ENCODE measurements at regions not wholly inside any gene's neighbourhood (a gene's known extent, or its start where the extent isn't known, plus 50 kb on each side); places are given as distances from the start of the nearest gene placed in this dataset.
"Not testable (repeated sequence)": the region's sequence is repeated elsewhere in the genome, so short reads cannot be mapped to it uniquely, and the experiment has no call there.

- Histone ChIP-seq H3K4me3 (no peak overlapping the region), H3K9me3 (peaks cover 0 to 69% (median 11%) of the 10 kb centered on the region in 11 donors), H3K27ac (no peak overlapping the region), H3K36me3 (no peaks in the 10 kb centered on the region), H3K27me3 (no peaks in the 10 kb centered on the region), H3K4me1 (no peaks in the 10 kb centered on the region)
- intact Hi-C loops (cut with DNase I), result no loop called here
- 82% methylated on average over 5 of the region's 5 CpGs for WGBS, 2 donors
- TF ChIP-seq CTCF (IDR thresholded peaks at IDR 0.05), result no peak
- ATAC-seq (no peak), DNase-seq (no peak)
These were observed 871.3 kb downstream of the LRRIQ3 start for GRCh38 chr1:73326663-73327062.

- Histone ChIP-seq H3K27ac (no peak overlapping the region), H3K9me3 (peaks cover 0 to 13% (median 0%) of the 10 kb centered on the region in 11 donors), H3K27me3 (no peaks in the 10 kb centered on the region), H3K4me3 (no peak overlapping the region), H3K36me3 (no peaks in the 10 kb centered on the region), H3K4me1 (no peaks in the 10 kb centered on the region)
- intact Hi-C loops (cut with DNase I), result no loop called here
- no peak for DNase-seq
- WGBS, 2 donors, result 49% methylated on average over 4 of the region's 4 CpGs
- TF ChIP-seq CTCF (IDR thresholded peaks at IDR 0.05), result no peak
- ATAC-seq, result no peak
These were observed 887.1 kb downstream of the LRRIQ3 start for GRCh38 chr1:73310797-73311381.

DNA sequence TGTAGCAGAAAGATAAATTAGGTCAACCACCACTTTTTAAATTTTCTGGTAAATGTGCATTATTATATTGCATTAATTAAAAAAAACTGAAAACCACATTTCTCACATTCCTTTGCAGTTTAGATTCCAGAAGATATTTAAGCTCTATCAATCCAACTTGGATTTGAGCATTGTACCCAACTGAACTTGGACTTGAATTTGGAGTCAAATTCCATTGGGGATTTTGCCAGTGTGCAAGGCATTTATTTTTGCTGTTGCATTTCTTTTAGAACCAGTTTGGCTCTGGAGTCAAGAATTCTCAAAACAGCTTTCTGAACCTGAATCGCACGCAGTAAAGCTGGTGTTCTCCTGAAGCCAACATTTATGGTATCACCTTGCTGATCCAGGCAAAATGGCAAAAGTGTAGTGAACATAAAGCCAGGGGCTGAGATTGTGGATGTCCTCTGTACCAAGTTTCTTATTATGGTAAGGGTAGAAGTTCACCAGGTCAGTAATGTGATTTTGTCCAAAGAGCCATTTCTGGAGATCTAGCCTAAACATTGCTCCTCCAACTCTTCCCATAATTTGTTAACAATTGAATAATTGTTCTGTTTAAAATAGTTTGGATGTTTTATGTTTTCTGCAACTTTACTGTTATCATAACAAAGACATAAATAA, 890.9 kb downstream of the LRRIQ3 start:
- Histone ChIP-seq H3K9me3 (peaks cover 0 to 23% (median 0%) of the 10 kb centered on the region in 11 donors), H3K27me3 (no peaks in the 10 kb centered on the region), H3K4me3 (no peak overlapping the region), H3K36me3 (no peaks in the 10 kb centered on the region), H3K27ac (no peak overlapping the region), H3K4me1 (no peaks in the 10 kb centered on the region)
- WGBS, 2 donors, result 91 to 96% methylated on average over 2 of the region's 2 CpGs
- TF ChIP-seq CTCF (IDR thresholded peaks at IDR 0.05), result no peak
- ATAC-seq, result no peak
- intact Hi-C loops (cut with DNase I), result no loop called here
- no peak for DNase-seq

DNA sequence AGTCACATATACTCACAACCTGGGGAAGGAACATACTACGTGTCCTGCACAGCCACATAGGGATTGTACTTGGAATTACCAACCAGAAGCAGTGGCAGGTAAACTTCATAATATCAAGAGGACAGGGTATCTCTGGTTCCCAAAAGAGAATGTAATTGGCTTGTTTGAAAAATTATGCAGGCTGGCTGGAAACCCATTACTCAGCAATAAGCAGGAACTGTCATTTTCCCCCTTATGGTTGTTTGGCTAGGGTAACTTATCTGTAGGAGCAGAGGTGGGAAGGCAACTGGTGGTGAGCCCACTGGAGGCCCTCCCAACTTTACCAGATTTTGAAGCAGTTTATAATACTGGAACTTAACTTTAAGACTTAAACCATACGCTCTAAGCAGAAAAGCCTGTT, 924.1 kb downstream of the LRRIQ3 start:
- H3K4me3 ChIP-seq, result no peak overlapping the region
- DNase-seq, result no peak
- ATAC-seq, result no peak
- no peak for TF ChIP-seq CTCF (IDR thresholded peaks at IDR 0.05)
- peaks cover 0 to 54% (median 13%) of the 10 kb centered on the region in 11 donors for H3K9me3 ChIP-seq
- no peaks in the 10 kb centered on the region for H3K36me3 ChIP-seq
- 82 to 84% methylated on average over 2 of the region's 2 CpGs for WGBS, 2 donors
- no peaks in the 10 kb centered on the region for H3K27me3 ChIP-seq
- no peaks in the 10 kb centered on the region for H3K4me1 ChIP-seq
- H3K27ac ChIP-seq, result no peak overlapping the region
- intact Hi-C loops (cut with DNase I), result no loop called here

- intact Hi-C loops (cut with DNase I); H3K4me3 ChIP-seq; ATAC-seq; H3K36me3 ChIP-seq; DNase-seq; H3K27me3 ChIP-seq; H3K27ac ChIP-seq; H3K4me1 ChIP-seq: not testable (repeated sequence)
- peaks cover 0 to 76% (median 24%) of the 10 kb centered on the region in 11 donors for H3K9me3 ChIP-seq
These were observed 952.8 kb downstream of the LRRIQ3 start for GRCh38 chr1:73245196-73245595.
